Astrocyte of the cerebellum (primary cell): ENCODE measurements at regions not wholly inside any gene's neighbourhood (a gene's known extent, or its start where the extent isn't known, plus 50 kb on each side); places are given as distances from the start of the nearest gene placed in this dataset.

Experiments used
- DNase-seq: peaks from one replicate; pipeline ENCODE4 v3.0.0-alpha.2; 2011; ENCODE audit warnings: low read depth
- H3K4me3 ChIP-seq: 2 replicates; pipeline ENCODE4 v1.5.1; 2011; ENCODE audit warnings: mild to moderate bottlenecking, low read depth, low read length, moderate library complexity
- in situ Hi-C: cut with HindIII; loops from 2 replicates; pipeline ENCODE4 v1.10.0; 2017; ENCODE audit warnings: low sequenced_read_pairs
- TF ChIP-seq, protein P1 (sequence below): IDR thresholded peaks from 2 replicates; pipeline ENCODE4 v1.5.1; 2012; ENCODE audit warnings: low read length, low read depth, moderate library complexity, mild to moderate bottlenecking; ENCODE audit errors: missing control alignments

DNA sequence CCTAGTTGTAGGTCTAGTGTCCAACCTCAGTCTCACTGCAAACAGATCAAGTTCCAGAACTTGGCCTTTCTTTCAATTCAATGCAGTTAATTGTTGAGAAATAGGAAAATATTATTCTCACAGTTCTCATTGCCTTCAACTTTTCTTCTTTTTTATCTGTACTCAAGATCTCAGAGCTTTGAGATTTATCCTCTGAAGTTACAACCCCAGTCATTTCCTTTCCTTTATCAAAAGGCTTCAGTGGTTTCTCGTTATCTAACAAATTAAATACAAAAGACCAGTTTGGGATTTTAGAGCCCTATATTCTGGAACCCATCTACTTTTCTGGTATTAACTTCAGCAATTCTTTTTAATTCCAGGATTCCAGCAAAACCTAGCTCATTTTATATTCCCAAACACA, 130.2 kb downstream of the TMA16 start:
- H3K4me3 ChIP-seq = no peak overlapping the region
- in situ Hi-C loops = no loop called here
- TF ChIP-seq, protein P1, sequence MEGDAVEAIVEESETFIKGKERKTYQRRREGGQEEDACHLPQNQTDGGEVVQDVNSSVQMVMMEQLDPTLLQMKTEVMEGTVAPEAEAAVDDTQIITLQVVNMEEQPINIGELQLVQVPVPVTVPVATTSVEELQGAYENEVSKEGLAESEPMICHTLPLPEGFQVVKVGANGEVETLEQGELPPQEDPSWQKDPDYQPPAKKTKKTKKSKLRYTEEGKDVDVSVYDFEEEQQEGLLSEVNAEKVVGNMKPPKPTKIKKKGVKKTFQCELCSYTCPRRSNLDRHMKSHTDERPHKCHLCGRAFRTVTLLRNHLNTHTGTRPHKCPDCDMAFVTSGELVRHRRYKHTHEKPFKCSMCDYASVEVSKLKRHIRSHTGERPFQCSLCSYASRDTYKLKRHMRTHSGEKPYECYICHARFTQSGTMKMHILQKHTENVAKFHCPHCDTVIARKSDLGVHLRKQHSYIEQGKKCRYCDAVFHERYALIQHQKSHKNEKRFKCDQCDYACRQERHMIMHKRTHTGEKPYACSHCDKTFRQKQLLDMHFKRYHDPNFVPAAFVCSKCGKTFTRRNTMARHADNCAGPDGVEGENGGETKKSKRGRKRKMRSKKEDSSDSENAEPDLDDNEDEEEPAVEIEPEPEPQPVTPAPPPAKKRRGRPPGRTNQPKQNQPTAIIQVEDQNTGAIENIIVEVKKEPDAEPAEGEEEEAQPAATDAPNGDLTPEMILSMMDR = no peak
- DNase-seq = no peak

DNA sequence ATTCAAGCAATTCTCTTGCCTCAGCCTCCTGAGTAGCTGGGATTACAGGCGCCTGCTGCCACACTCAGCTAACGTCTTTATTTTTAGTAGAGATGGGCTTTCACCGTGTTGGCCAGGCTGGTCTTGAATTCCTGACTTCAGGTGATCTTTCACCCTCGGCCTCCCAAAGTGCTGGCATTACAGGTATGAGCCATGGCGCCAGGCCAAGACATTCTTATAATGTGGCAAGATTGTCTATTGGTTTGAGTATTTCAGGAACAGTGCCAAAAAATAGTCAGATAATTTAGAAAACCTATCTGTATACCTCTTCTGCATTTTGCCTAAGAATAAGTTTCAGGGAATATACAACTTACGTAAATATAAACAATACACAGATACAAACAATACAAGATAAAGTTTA, 136.8 kb downstream of the TMA16 start:
- no peak for DNase-seq
- TF ChIP-seq, protein P1 = no peak
- H3K4me3 ChIP-seq = no peak overlapping the region
- in situ Hi-C loops = no loop called here

DNA sequence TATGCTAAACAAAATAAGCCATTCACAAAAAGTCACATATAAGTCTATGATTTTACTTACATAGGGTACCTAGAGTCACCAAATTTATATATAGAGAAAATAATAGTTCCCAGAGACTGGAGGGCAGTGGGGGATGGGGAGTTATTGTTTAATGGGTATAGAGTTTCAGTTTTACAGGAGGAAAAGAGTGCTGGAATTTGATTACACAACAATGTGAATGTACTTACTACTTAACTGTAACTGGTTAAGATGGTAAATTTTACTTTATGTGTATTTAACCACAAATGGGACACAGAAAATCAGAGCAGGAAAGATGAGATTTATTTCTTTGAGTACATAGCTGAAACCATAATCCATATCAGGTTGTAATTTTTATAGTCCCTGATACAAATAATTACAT, 144.4 kb downstream of the TMA16 start:
- TF ChIP-seq, protein P1 = no peak
- H3K4me3 ChIP-seq = no peak overlapping the region
- in situ Hi-C loops = no loop called here
- no peak for DNase-seq

DNA sequence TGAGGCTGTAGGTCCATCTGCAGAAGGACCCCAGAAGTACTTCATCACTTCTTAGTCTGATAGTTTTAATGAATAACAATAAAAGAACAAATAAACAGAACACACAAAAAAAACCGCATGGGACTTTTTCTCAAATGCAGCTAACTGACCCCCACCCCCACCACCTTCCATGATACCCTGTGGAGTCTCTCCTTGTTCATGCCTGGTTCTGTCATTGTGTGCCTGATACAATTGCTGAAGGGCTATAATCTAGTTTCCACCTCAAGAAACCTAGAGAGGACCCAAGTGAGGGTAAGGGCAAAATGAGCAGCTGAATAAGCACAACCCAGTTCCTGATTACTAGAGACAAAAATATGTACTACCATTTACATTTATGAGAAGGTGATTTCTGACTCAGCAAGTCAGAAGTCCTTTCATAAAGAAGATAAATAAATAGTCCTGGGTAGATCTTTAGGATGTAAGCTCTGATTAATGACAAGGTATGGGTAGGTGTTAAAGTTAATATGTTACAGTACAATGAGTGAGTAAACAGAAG, 155.1 kb downstream of the TMA16 start:
- TF ChIP-seq, protein P1 = no peak
- no peak for DNase-seq
- in situ Hi-C loops = no loop called here
- H3K4me3 ChIP-seq = no peak overlapping the region

DNA sequence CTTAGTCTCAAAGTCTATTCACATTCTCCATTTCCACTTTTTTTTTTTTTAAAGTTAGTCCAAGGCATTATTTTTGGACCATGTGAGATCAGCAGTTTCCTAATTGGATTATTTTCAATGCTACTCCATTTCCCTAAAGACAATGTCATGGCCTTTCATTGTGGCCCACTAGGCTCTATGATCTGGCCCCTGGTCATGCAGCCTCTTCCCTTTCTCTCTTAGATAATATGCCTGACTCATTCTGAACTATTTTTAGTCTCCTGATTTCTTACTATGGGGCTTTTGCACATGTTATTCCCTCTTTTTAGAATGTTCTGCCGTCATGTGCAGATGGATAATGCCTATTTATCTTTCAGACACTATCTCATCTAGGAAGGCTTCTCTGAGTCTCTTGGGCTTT, 157.3 kb downstream of the TMA16 start:
- H3K4me3 ChIP-seq = no peak overlapping the region
- DNase-seq = no peak
- TF ChIP-seq, protein P1 = no peak
- in situ Hi-C loops = no loop called here

DNA sequence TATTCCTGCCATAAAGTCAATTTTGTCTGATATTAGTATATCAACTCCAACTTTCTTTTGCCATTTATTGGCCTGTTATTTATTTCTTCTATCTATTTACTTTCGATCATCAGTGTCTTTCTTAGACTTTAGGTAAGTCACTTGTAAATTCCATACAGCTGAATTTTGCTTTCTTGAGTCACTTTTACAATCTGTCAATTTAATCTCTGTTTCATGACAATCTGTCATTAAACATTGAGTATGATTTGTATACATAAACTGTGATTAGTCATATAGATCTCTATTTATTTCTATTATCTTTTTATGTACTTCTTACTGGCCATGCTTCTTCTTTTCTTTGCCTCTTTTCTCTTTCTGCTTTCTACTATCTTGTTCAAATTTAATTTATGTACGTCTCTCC, 160.1 kb downstream of the TMA16 start:
- DNase-seq = no peak
- H3K4me3 ChIP-seq = no peak overlapping the region
- in situ Hi-C loops = no loop called here
- TF ChIP-seq, protein P1 = no peak

DNA sequence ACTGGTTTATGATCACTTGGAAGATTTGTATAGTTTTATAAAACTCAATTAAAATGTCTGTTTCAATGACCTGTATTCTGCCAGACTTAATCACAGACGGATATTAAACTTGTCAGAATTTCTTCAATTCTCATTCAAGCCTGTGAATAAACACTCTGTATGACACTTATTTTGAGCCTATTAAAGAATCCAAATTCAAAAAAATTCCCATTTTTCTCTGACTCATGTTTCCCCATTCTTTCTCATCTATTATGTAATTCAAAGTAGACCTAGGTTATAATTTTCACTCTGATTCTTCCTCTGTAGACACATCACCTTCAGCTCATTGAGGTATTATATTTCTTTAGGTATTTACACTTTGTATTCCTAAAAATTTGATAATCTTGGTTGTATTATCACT, 166.1 kb downstream of the TMA16 start:
- in situ Hi-C loops = no loop called here
- H3K4me3 ChIP-seq = no peak overlapping the region
- DNase-seq = no peak
- TF ChIP-seq, protein P1 = no peak
